Ectodermal cell (in vitro differentiated cells): ENCODE measurements at regions not wholly inside any gene's neighbourhood (a gene's known extent, or its start where the extent isn't known, plus 50 kb on each side); places are given as distances from the start of the nearest gene placed in this dataset.

Experiments used
- H3K27ac ChIP-seq: 2 replicates; pipeline ENCODE4 v1.7.0; 2013; ENCODE audit warnings: mild to moderate bottlenecking, low read depth, low read length; ENCODE audit not compliant: insufficient read depth, poor library complexity, severe bottlenecking
- H3K27me3 ChIP-seq: 2 replicates; pipeline ENCODE4 v1.7.0; 2013; ENCODE audit warnings: mild to moderate bottlenecking, low read length; ENCODE audit not compliant: insufficient read depth, control insufficient read depth, poor library complexity, severe bottlenecking
- H3K36me3 ChIP-seq: one replicate; pipeline ENCODE4 v1.7.0; 2013; ENCODE audit warnings: low read length; ENCODE audit not compliant: control insufficient read depth, insufficient read depth
- H3K4me1 ChIP-seq: one replicate; pipeline ENCODE4 v1.7.0; 2013; ENCODE audit warnings: low read length; ENCODE audit not compliant: control insufficient read depth, insufficient read depth
- H3K4me3 ChIP-seq: 2 replicates; pipeline ENCODE4 v1.7.0; 2013; ENCODE audit warnings: low read depth, low read length, control low read depth; ENCODE audit not compliant: insufficient read depth
- H3K9me3 ChIP-seq: 2 replicates; pipeline ENCODE4 v1.7.0; 2013; ENCODE audit warnings: mild to moderate bottlenecking, low read length, moderate library complexity; ENCODE audit not compliant: control insufficient read depth
- WGBS, 2 experiments: methylation state at CpG; one replicate each; pipeline ENCODE4 v1.1.7; 2013; ENCODE audit warnings: missing lambda C conversion rate in 2 of 2; 5-methylcytosine and 5-hydroxymethylcytosine counted together

GRCh38 chr4:138898282-138898681 lies 117.3 kb upstream of the NOCT start:
- 93% methylated on average over 2 of the region's 2 CpGs for whole genome bisulfite sequencing, 2 experiments
- no peak overlapping the region for H3K27ac ChIP-seq
- no peak overlapping the region for H3K4me3 ChIP-seq

GRCh38 chr4:138897811-138898226 lies 117.8 kb upstream of the NOCT start:
- Histone ChIP-seq H3K4me3 (no peak overlapping the region), H3K27ac (no peak overlapping the region)
- 95 to 96% methylated on average over 2 of the region's 2 CpGs for WGBS, 2 experiments

More at GRCh38 chr4:138898282-138898681, 117.3 kb upstream of the NOCT start:
- no peaks in the 10 kb centered on the region for H3K36me3 ChIP-seq
- no peaks in the 10 kb centered on the region for H3K9me3 ChIP-seq
- H3K4me1 ChIP-seq = no peaks in the 10 kb centered on the region
- H3K27me3 ChIP-seq = no peaks in the 10 kb centered on the region

GRCh38 chr4:138894709-138895108 lies 120.9 kb upstream of the NOCT start:
- H3K9me3 ChIP-seq = no peaks in the 10 kb centered on the region
- H3K4me3 ChIP-seq = no peak overlapping the region
- H3K4me1 ChIP-seq = no peaks in the 10 kb centered on the region
- H3K27me3 ChIP-seq = no peaks in the 10 kb centered on the region
- H3K27ac ChIP-seq = no peak overlapping the region
- 90 to 100% methylated on average over 1 of the region's 1 CpG for WGBS, 2 experiments
- H3K36me3 ChIP-seq = no peaks in the 10 kb centered on the region

More at GRCh38 chr4:138897811-138898226, 117.8 kb upstream of the NOCT start:
- no peaks in the 10 kb centered on the region for H3K36me3 ChIP-seq
- no peaks in the 10 kb centered on the region for H3K4me1 ChIP-seq
- no peaks in the 10 kb centered on the region for H3K9me3 ChIP-seq
- no peaks in the 10 kb centered on the region for H3K27me3 ChIP-seq

GRCh38 chr4:138894011-138894410 lies 121.6 kb upstream of the NOCT start:
- H3K27ac ChIP-seq = no peak overlapping the region
- no peaks in the 10 kb centered on the region for H3K9me3 ChIP-seq
- no peaks in the 10 kb centered on the region for H3K27me3 ChIP-seq
- H3K36me3 ChIP-seq = no peaks in the 10 kb centered on the region
- H3K4me1 ChIP-seq = no peaks in the 10 kb centered on the region
- no peak overlapping the region for H3K4me3 ChIP-seq

- Histone ChIP-seq H3K4me1 (no peaks in the 10 kb centered on the region), H3K4me3 (no peak overlapping the region), H3K36me3 (no peaks in the 10 kb centered on the region), H3K27ac (no peak overlapping the region), H3K9me3 (no peaks in the 10 kb centered on the region), H3K27me3 (no peaks in the 10 kb centered on the region)
- 93 to 94% methylated on average over 13 of the region's 13 CpGs for WGBS, 2 experiments
Observed at GRCh38 chr4:138892483-138893407, 122.8 kb upstream of the NOCT start.

- H3K4me1 ChIP-seq = no peaks in the 10 kb centered on the region
- no peak overlapping the region for H3K4me3 ChIP-seq
- 72 to 77% methylated on average over 4 to 6 of the region's 6 CpGs for WGBS, 2 experiments
- H3K27me3 ChIP-seq = no peaks in the 10 kb centered on the region
- no peaks in the 10 kb centered on the region for H3K36me3 ChIP-seq
- no peak overlapping the region for H3K27ac ChIP-seq
- no peaks in the 10 kb centered on the region for H3K9me3 ChIP-seq
Observed at GRCh38 chr4:138891631-138892031, 124.0 kb upstream of the NOCT start.

- Histone ChIP-seq H3K9me3 (no peaks in the 10 kb centered on the region), H3K36me3 (no peaks in the 10 kb centered on the region), H3K27ac (no peak overlapping the region), H3K4me3 (no peak overlapping the region), H3K27me3 (no peaks in the 10 kb centered on the region), H3K4me1 (no peaks in the 10 kb centered on the region)
- WGBS, 2 experiments = 79 to 85% methylated on average over 11 to 14 of the region's 14 CpGs
Observed at GRCh38 chr4:138890891-138891570, 124.5 kb upstream of the NOCT start.

- Histone ChIP-seq H3K27me3 (no peaks in the 10 kb centered on the region), H3K4me3 (no peak overlapping the region), H3K4me1 (no peaks in the 10 kb centered on the region), H3K27ac (no peak overlapping the region), H3K36me3 (no peaks in the 10 kb centered on the region), H3K9me3 (no peaks in the 10 kb centered on the region)
- WGBS, 2 experiments = 86 to 87% methylated on average over 3 of the region's 3 CpGs
Observed at GRCh38 chr4:138889216-138889615, 126.4 kb upstream of the NOCT start.

GRCh38 chr4:138887741-138888140 lies 127.8 kb upstream of the NOCT start:
- no peaks in the 10 kb centered on the region for H3K27me3 ChIP-seq

GRCh38 chr4:138887341-138887740 lies 128.2 kb upstream of the NOCT start:
- 93 to 97% methylated on average over 4 of the region's 4 CpGs for WGBS, 2 experiments
- Histone ChIP-seq H3K4me1 (no peaks in the 10 kb centered on the region), H3K4me3 (no peak overlapping the region), H3K27ac (no peak overlapping the region), H3K36me3 (no peaks in the 10 kb centered on the region), H3K27me3 (no peaks in the 10 kb centered on the region), H3K9me3 (no peaks in the 10 kb centered on the region)

More at GRCh38 chr4:138887741-138888140, 127.8 kb upstream of the NOCT start:
- no peak overlapping the region for H3K27ac ChIP-seq
- H3K36me3 ChIP-seq = no peaks in the 10 kb centered on the region
- H3K9me3 ChIP-seq = no peaks in the 10 kb centered on the region
- 84 to 91% methylated on average over 6 of the region's 6 CpGs for WGBS, 2 experiments
- no peak overlapping the region for H3K4me3 ChIP-seq
- no peaks in the 10 kb centered on the region for H3K4me1 ChIP-seq
